ENCODE measurements at regions not wholly inside any gene's neighbourhood (a gene's known extent, or its start where the extent isn't known, plus 50 kb on each side); places are given as distances from the start of the nearest gene placed in this dataset.

GRCh38 chrX:150037041-150037440, 98.8 kb upstream of the EOLA2 start:
- TF ChIP-seq POLR2A (IDR thresholded peaks at IDR 0.05; ENCODE audit: low read length) (no peak), GATA1 (IDR thresholded peaks at IDR 0.05; ENCODE audit: low read depth, low read length) (no peak)

GRCh38 chrX:150038315-150038714, 100.0 kb upstream of the EOLA2 start:
- TF ChIP-seq GATA1 (IDR thresholded peaks at IDR 0.05; ENCODE audit: low read depth, low read length) (no peak), POLR2A (IDR thresholded peaks at IDR 0.05; ENCODE audit: low read length) (no peak)
- no peak for DNase-seq

More at GRCh38 chrX:150037041-150037440, 98.8 kb upstream of the EOLA2 start:
- no peak for DNase-seq

GRCh38 chrX:150038986-150039599, 100.8 kb upstream of the EOLA2 start:
- TF ChIP-seq GATA1 (IDR thresholded peaks at IDR 0.05; ENCODE audit: low read depth, low read length) (no peak), POLR2A (IDR thresholded peaks at IDR 0.05; ENCODE audit: low read length) (no peak)
- DNase-seq, result no peak

- DNase-seq, result no peak
- TF ChIP-seq POLR2A (IDR thresholded peaks at IDR 0.05; ENCODE audit: low read length) (no peak), GATA1 (IDR thresholded peaks at IDR 0.05; ENCODE audit: low read depth, low read length) (no peak)
Measured at GRCh38 chrX:150041208-150041607, 102.9 kb upstream of the EOLA2 start.

- DNase-seq, result no peak
- TF ChIP-seq GATA1 (IDR thresholded peaks at IDR 0.05; ENCODE audit: low read depth, low read length) (no peak), POLR2A (IDR thresholded peaks at IDR 0.05; ENCODE audit: low read length) (no peak)
Measured at GRCh38 chrX:150044556-150044955, 106.3 kb upstream of the EOLA2 start.

GRCh38 chrX:150047818-150048217, 109.5 kb upstream of the EOLA2 start:
- no peak for DNase-seq
- TF ChIP-seq GATA1 (IDR thresholded peaks at IDR 0.05; ENCODE audit: low read depth, low read length) (no peak), POLR2A (IDR thresholded peaks at IDR 0.05; ENCODE audit: low read length) (no peak)

- TF ChIP-seq POLR2A (IDR thresholded peaks at IDR 0.05; ENCODE audit: low read length), result no peak
- no peak for TF ChIP-seq GATA1 (IDR thresholded peaks at IDR 0.05; ENCODE audit: low read depth, low read length)
- DNase-seq, result no peak
Measured at GRCh38 chrX:150049647-150050046, 111.4 kb upstream of the EOLA2 start.

GRCh38 chrX:150050387-150050786, 112.1 kb upstream of the EOLA2 start:
- no peak for TF ChIP-seq GATA1 (IDR thresholded peaks at IDR 0.05; ENCODE audit: low read depth, low read length)
- no peak for TF ChIP-seq POLR2A (IDR thresholded peaks at IDR 0.05; ENCODE audit: low read length)
- peak in 1 of 2 experiments; percentile 1 for DNase-seq

- TF ChIP-seq POLR2A (IDR thresholded peaks at IDR 0.05; ENCODE audit: low read length) (no peak), GATA1 (IDR thresholded peaks at IDR 0.05; ENCODE audit: low read depth, low read length) (no peak)
- no peak for DNase-seq
Measured at GRCh38 chrX:150051096-150051495, 112.8 kb upstream of the EOLA2 start.

- TF ChIP-seq POLR2A (IDR thresholded peaks at IDR 0.05; ENCODE audit: low read length), result no peak
- no peak for TF ChIP-seq GATA1 (IDR thresholded peaks at IDR 0.05; ENCODE audit: low read depth, low read length)
- no peak for DNase-seq
Measured at GRCh38 chrX:150052226-150052625, 113.9 kb upstream of the EOLA2 start.

- TF ChIP-seq GATA1 (IDR thresholded peaks at IDR 0.05; ENCODE audit: low read depth, low read length) (no peak), POLR2A (IDR thresholded peaks at IDR 0.05; ENCODE audit: low read length) (no peak)
- no peak for DNase-seq
Measured at GRCh38 chrX:150058728-150059127, 120.4 kb upstream of the EOLA2 start.

GRCh38 chrX:150060406-150060805, 122.1 kb upstream of the EOLA2 start:
- DNase-seq, result no peak
- TF ChIP-seq GATA1 (IDR thresholded peaks at IDR 0.05; ENCODE audit: low read depth, low read length), result no peak
- no peak for TF ChIP-seq POLR2A (IDR thresholded peaks at IDR 0.05; ENCODE audit: low read length)

GRCh38 chrX:150062292-150063137, 124.2 kb upstream of the EOLA2 start:
- no peak for DNase-seq
- TF ChIP-seq GATA1 (IDR thresholded peaks at IDR 0.05; ENCODE audit: low read depth, low read length), result no peak
- TF ChIP-seq POLR2A (IDR thresholded peaks at IDR 0.05; ENCODE audit: low read length), result no peak

- DNase-seq, result no peak
- TF ChIP-seq GATA1 (IDR thresholded peaks at IDR 0.05; ENCODE audit: low read depth, low read length) (no peak), POLR2A (IDR thresholded peaks at IDR 0.05; ENCODE audit: low read length) (no peak)
Measured at GRCh38 chrX:150063138-150063518, 124.8 kb upstream of the EOLA2 start.

- no peak for TF ChIP-seq POLR2A (IDR thresholded peaks at IDR 0.05; ENCODE audit: low read length)
- TF ChIP-seq GATA1 (IDR thresholded peaks at IDR 0.05; ENCODE audit: low read depth, low read length), result no peak
- DNase-seq, result no peak
Measured at GRCh38 chrX:150063674-150064073, 125.4 kb upstream of the EOLA2 start.

Measured in erythroblast (primary cell).